ENCODE measurements at regions not wholly inside any gene's neighbourhood (a gene's known extent, or its start where the extent isn't known, plus 50 kb on each side); places are given as distances from the start of the nearest gene placed in this dataset.
"Not testable (repeated sequence)": the region's sequence is repeated elsewhere in the genome, so short reads cannot be mapped to it uniquely, and the experiment has no call there.

GRCh38 chrX:139388254-139388653 is 142.3 kb upstream of the F9 start:
- Mint-ChIP-seq H3K4me1 (peaks cover 0 to 3% (median 0%) of the 10 kb centered on the region in 4 donors), H3K9me3 (peaks cover 0 to 5% (median 0%) of the 10 kb centered on the region in 7 donors), H3K4me3 (no peak overlapping the region), H3K36me3 (no peaks in the 10 kb centered on the region), H3K27me3 (no peaks in the 10 kb centered on the region), H3K27ac (no peak overlapping the region)
- no peaks in the 10 kb centered on the region for H3K4me1 ChIP-seq (ENCODE audit: control insufficient read depth, insufficient read depth, low read length, poor library complexity, severe bottlenecking)
- H3K9me3 ChIP-seq (ENCODE audit: control insufficient read depth in 2 of 2, low read length in 2 of 2): no peaks in the 10 kb centered on the region
- no peak overlapping the region for H3K27ac ChIP-seq (ENCODE audit: insufficient read depth, low read length, poor library complexity, severe bottlenecking)
- H3K36me3 ChIP-seq (ENCODE audit: control insufficient read depth, insufficient read depth, low read length): no peaks in the 10 kb centered on the region
- no peaks in the 10 kb centered on the region for H3K27me3 ChIP-seq (ENCODE audit: control insufficient read depth, insufficient read depth, low read length)
- DNase-seq (no peak), ATAC-seq (ENCODE audit: low read depth in 2 of 2) (no peak)
- H3K4me3 ChIP-seq (ENCODE audit: low read depth, low read length): no peak overlapping the region

GRCh38 chrX:139382529-139382928 is 148.0 kb upstream of the F9 start:
- Histone ChIP-seq H3K4me1 (ENCODE audit: control insufficient read depth, insufficient read depth, low read length, poor library complexity, severe bottlenecking) (no peaks in the 10 kb centered on the region), H3K27ac (ENCODE audit: insufficient read depth, low read length, poor library complexity, severe bottlenecking) (no peak overlapping the region), H3K4me3 (ENCODE audit: low read depth, low read length) (no peak overlapping the region), H3K9me3 (ENCODE audit: control insufficient read depth in 2 of 2, low read length in 2 of 2) (no peaks in the 10 kb centered on the region), H3K27me3 (ENCODE audit: control insufficient read depth, insufficient read depth, low read length) (no peaks in the 10 kb centered on the region), H3K36me3 (ENCODE audit: control insufficient read depth, insufficient read depth, low read length) (no peaks in the 10 kb centered on the region)
- H3K4me3 Mint-ChIP-seq: no peak overlapping the region
- DNase-seq: no peak
- no peaks in the 10 kb centered on the region for H3K36me3 Mint-ChIP-seq
- H3K9me3 Mint-ChIP-seq: peaks cover 0 to 6% (median 0%) of the 10 kb centered on the region in 7 donors
- ATAC-seq (ENCODE audit: low read depth in 2 of 2): no peak
- H3K4me1 Mint-ChIP-seq: peaks cover 0 to 3% (median 0%) of the 10 kb centered on the region in 4 donors
- H3K27ac Mint-ChIP-seq: no peak overlapping the region
- H3K27me3 Mint-ChIP-seq: no peaks in the 10 kb centered on the region

DNA sequence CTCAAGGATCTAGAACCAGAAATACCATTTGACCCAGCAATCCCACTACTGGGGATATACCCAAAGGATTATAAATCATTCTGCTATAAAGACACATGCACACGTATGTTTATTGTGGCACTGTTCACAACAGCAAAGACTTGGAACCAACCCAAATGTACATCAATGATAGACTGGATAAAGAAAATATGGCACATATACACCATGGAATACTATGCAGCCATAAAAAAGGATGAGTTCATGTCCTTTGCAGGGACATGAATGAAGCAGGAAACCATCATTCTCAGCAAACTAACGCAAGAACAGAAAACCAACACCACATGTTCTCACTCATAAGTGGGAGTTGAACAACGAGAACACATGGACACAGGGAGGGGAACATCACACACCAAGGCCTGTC is 154.0 kb upstream of the F9 start:
- H3K4me3 ChIP-seq (ENCODE audit: low read depth, low read length); H3K27ac ChIP-seq (ENCODE audit: insufficient read depth, low read length, poor library complexity, severe bottlenecking); DNase-seq; H3K27me3 ChIP-seq (ENCODE audit: control insufficient read depth, insufficient read depth, low read length); H3K4me1 ChIP-seq (ENCODE audit: control insufficient read depth, insufficient read depth, low read length, poor library complexity, severe bottlenecking); H3K9me3 Mint-ChIP-seq; H3K36me3 ChIP-seq (ENCODE audit: control insufficient read depth, insufficient read depth, low read length); H3K4me3 Mint-ChIP-seq; H3K27me3 Mint-ChIP-seq; H3K36me3 Mint-ChIP-seq; ATAC-seq (ENCODE audit: low read depth in 2 of 2); H3K9me3 ChIP-seq (ENCODE audit: control insufficient read depth in 2 of 2, low read length in 2 of 2); H3K4me1 Mint-ChIP-seq; H3K27ac Mint-ChIP-seq: not testable (repeated sequence)

GRCh38 chrX:139360356-139360755 is 170.2 kb upstream of the F9 start:
- no peaks in the 10 kb centered on the region for H3K4me1 ChIP-seq (ENCODE audit: control insufficient read depth, insufficient read depth, low read length, poor library complexity, severe bottlenecking)
- H3K27me3 Mint-ChIP-seq: no peaks in the 10 kb centered on the region
- H3K36me3 Mint-ChIP-seq: no peaks in the 10 kb centered on the region
- no peak overlapping the region for H3K27ac ChIP-seq (ENCODE audit: insufficient read depth, low read length, poor library complexity, severe bottlenecking)
- H3K4me1 Mint-ChIP-seq: no peaks in the 10 kb centered on the region
- H3K4me3 ChIP-seq (ENCODE audit: low read depth, low read length): no peak overlapping the region
- H3K36me3 ChIP-seq (ENCODE audit: control insufficient read depth, insufficient read depth, low read length): no peaks in the 10 kb centered on the region
- no peak for ATAC-seq (ENCODE audit: low read depth in 2 of 2)
- no peak overlapping the region for H3K27ac Mint-ChIP-seq
- H3K9me3 ChIP-seq (ENCODE audit: control insufficient read depth in 2 of 2, low read length in 2 of 2): no peaks in the 10 kb centered on the region
- no peak overlapping the region for H3K4me3 Mint-ChIP-seq
- peaks cover 0 to 4% (median 0%) of the 10 kb centered on the region in 7 donors for H3K9me3 Mint-ChIP-seq
- H3K27me3 ChIP-seq (ENCODE audit: control insufficient read depth, insufficient read depth, low read length): no peaks in the 10 kb centered on the region
- DNase-seq: no peak

DNA sequence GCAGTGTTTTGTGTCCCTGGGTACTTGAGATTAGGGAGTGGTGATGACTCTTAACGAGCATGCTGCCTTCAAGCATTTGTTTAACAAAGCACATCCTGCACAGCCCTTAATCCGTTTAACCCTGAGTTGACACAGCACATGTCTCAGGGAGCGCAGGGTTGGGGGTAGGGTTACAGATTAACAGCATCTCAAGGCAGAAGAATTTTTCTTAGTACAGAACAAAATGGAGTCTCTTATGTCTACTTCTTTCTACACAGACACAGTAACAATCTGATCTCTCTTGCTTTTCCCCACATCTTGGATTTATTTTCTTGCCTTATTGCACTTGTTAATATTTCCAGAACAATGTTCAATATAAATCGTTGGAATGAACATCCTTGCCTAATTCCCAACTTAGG is 187.9 kb upstream of the F9 start:
- not testable (repeated sequence) for H3K4me1 Mint-ChIP-seq; H3K36me3 Mint-ChIP-seq; H3K27ac ChIP-seq (ENCODE audit: insufficient read depth, low read length, poor library complexity, severe bottlenecking); H3K27me3 ChIP-seq (ENCODE audit: control insufficient read depth, insufficient read depth, low read length); H3K4me1 ChIP-seq (ENCODE audit: control insufficient read depth, insufficient read depth, low read length, poor library complexity, severe bottlenecking); H3K4me3 Mint-ChIP-seq; ATAC-seq (ENCODE audit: low read depth in 2 of 2); H3K9me3 Mint-ChIP-seq; H3K9me3 ChIP-seq (ENCODE audit: control insufficient read depth in 2 of 2, low read length in 2 of 2); H3K36me3 ChIP-seq (ENCODE audit: control insufficient read depth, insufficient read depth, low read length); H3K27me3 Mint-ChIP-seq; H3K4me3 ChIP-seq (ENCODE audit: low read depth, low read length); H3K27ac Mint-ChIP-seq; DNase-seq

DNA sequence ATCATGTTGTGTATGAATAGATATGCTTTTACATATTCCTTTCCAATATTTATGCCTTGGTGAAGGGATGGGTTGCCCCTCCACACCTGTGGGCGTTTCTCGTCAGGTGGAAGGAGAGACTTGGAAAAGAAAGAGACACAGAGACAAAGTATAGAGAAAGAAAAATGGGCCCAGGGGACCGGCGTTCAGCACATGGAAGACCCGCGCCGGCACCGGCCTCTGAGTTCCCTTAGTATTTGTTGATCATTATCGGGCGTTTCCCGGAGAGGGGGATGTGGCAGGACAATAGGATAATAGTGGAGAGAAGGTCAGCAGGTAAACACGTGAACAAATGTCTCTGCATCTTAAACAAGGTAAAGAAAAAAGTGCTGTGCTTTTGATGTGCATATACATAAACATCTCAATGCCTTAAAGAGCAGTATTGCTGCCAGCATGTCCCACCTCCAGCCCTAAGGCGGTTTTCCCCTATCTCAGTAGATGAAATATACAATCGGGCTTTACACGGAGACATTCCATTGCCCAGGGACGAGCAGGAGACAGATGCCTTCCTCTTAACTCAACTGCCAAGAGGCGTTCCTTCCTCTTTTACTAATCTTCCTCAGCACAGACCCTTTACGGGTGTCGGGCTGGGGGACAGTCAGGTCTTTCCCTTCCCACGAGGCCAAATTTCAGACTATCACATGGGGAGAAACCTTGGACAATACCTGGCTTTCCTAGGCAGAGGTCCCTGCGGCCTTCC is 188.5 kb upstream of the F9 start:
- not testable (repeated sequence) for ATAC-seq (ENCODE audit: low read depth in 2 of 2); H3K9me3 Mint-ChIP-seq; H3K36me3 Mint-ChIP-seq; H3K4me3 Mint-ChIP-seq; H3K27ac ChIP-seq (ENCODE audit: insufficient read depth, low read length, poor library complexity, severe bottlenecking); H3K4me3 ChIP-seq (ENCODE audit: low read depth, low read length); H3K4me1 Mint-ChIP-seq; H3K27me3 Mint-ChIP-seq; H3K27me3 ChIP-seq (ENCODE audit: control insufficient read depth, insufficient read depth, low read length); H3K9me3 ChIP-seq (ENCODE audit: control insufficient read depth in 2 of 2, low read length in 2 of 2); H3K4me1 ChIP-seq (ENCODE audit: control insufficient read depth, insufficient read depth, low read length, poor library complexity, severe bottlenecking); H3K36me3 ChIP-seq (ENCODE audit: control insufficient read depth, insufficient read depth, low read length); DNase-seq; H3K27ac Mint-ChIP-seq

- H3K36me3 Mint-ChIP-seq: no peaks in the 10 kb centered on the region
- DNase-seq: no peak
- Histone ChIP-seq H3K27ac (ENCODE audit: insufficient read depth, low read length, poor library complexity, severe bottlenecking) (no peak overlapping the region), H3K4me1 (ENCODE audit: control insufficient read depth, insufficient read depth, low read length, poor library complexity, severe bottlenecking) (no peaks in the 10 kb centered on the region), H3K36me3 (ENCODE audit: control insufficient read depth, insufficient read depth, low read length) (no peaks in the 10 kb centered on the region), H3K27me3 (ENCODE audit: control insufficient read depth, insufficient read depth, low read length) (no peaks in the 10 kb centered on the region), H3K9me3 (ENCODE audit: control insufficient read depth in 2 of 2, low read length in 2 of 2) (no peaks in the 10 kb centered on the region), H3K4me3 (ENCODE audit: low read depth, low read length) (no peak overlapping the region)
- H3K4me3 Mint-ChIP-seq: no peak overlapping the region
- H3K27ac Mint-ChIP-seq: no peak overlapping the region
- ATAC-seq (ENCODE audit: low read depth in 2 of 2): no peak
- H3K27me3 Mint-ChIP-seq: no peaks in the 10 kb centered on the region
- peaks cover 0 to 10% (median 0%) of the 10 kb centered on the region in 7 donors for H3K9me3 Mint-ChIP-seq
- no peaks in the 10 kb centered on the region for H3K4me1 Mint-ChIP-seq
These were observed 198.1 kb upstream of the F9 start for GRCh38 chrX:139332441-139332840.

GRCh38 chrX:139327355-139327754 is 203.2 kb upstream of the F9 start:
- Histone ChIP-seq H3K4me3 (ENCODE audit: low read depth, low read length) (no peak overlapping the region), H3K27me3 (ENCODE audit: control insufficient read depth, insufficient read depth, low read length) (no peaks in the 10 kb centered on the region), H3K4me1 (ENCODE audit: control insufficient read depth, insufficient read depth, low read length, poor library complexity, severe bottlenecking) (no peaks in the 10 kb centered on the region), H3K36me3 (ENCODE audit: control insufficient read depth, insufficient read depth, low read length) (no peaks in the 10 kb centered on the region), H3K27ac (ENCODE audit: insufficient read depth, low read length, poor library complexity, severe bottlenecking) (no peak overlapping the region), H3K9me3 (ENCODE audit: control insufficient read depth in 2 of 2, low read length in 2 of 2) (no peaks in the 10 kb centered on the region)
- Mint-ChIP-seq H3K4me1 (no peaks in the 10 kb centered on the region), H3K4me3 (no peak overlapping the region), H3K27me3 (no peaks in the 10 kb centered on the region), H3K27ac (no peak overlapping the region), H3K9me3 (peaks cover 0 to 10% (median 0%) of the 10 kb centered on the region in 7 donors), H3K36me3 (no peaks in the 10 kb centered on the region)
- DNase-seq (no peak), ATAC-seq (ENCODE audit: low read depth in 2 of 2) (no peak)

Measured in CD4-positive, CD25-positive, alpha-beta regulatory T cell (primary cell).